Small intestine (tissue), 7 donors: ENCODE measurements at regions not wholly inside any gene's neighbourhood (a gene's known extent, or its start where the extent isn't known, plus 50 kb on each side); places are given as distances from the start of the nearest gene placed in this dataset.

Source experiments
- DNase-seq, 2 donors: peaks; one replicate each; pipeline versions ENCODE4 v3.0.0 to v3.0.0-alpha.2; 2013
- FAIRE-seq: peaks from 2 replicates; lab custom pipeline; 2012; peaks lifted over from hg19 to GRCh38; lab: Jason Lieb, UNC
- H3K27ac ChIP-seq, 3 donors: one replicate each; pipeline ENCODE4 v1.5.1; 2013; ENCODE audit warnings: low read length in 2 of 3, mild to moderate bottlenecking in 2 of 3, control low read depth in 1 of 3, inconsistent platforms in 1 of 3, low read depth in 1 of 3, moderate library complexity in 1 of 3
- H3K27me3 ChIP-seq, 3 donors: one replicate each; pipeline ENCODE4 v1.6.1; 2013; ENCODE audit warnings: low read length in 3 of 3, inconsistent platforms in 1 of 3; ENCODE audit not compliant: control insufficient read depth in 3 of 3, insufficient read depth in 3 of 3
- H3K36me3 ChIP-seq, 3 donors: one replicate each; pipeline ENCODE4 v1.6.1; 2013; ENCODE audit warnings: low read length in 3 of 3, inconsistent platforms in 1 of 3, low read depth in 1 of 3, mild to moderate bottlenecking in 1 of 3, moderate library complexity in 1 of 3; ENCODE audit not compliant: control insufficient read depth in 3 of 3, insufficient read depth in 2 of 3
- H3K4me1 ChIP-seq, 3 donors: one replicate each; pipeline ENCODE4 v1.6.1; 2013; ENCODE audit warnings: low read length in 2 of 3, inconsistent platforms in 1 of 3, low read depth in 1 of 3, mild to moderate bottlenecking in 1 of 3, moderate library complexity in 1 of 3; ENCODE audit not compliant: control insufficient read depth in 3 of 3, insufficient read depth in 2 of 3
- H3K4me3 ChIP-seq, 3 donors: one replicate each; pipeline ENCODE4 v1.5.1; 2013; ENCODE audit warnings: low read length in 3 of 3, control low read depth in 1 of 3, inconsistent platforms in 1 of 3, low read depth in 1 of 3, mild to moderate bottlenecking in 1 of 3, moderate library complexity in 1 of 3
- H3K9me3 ChIP-seq, 2 donors: one replicate each; pipeline ENCODE4 v1.6.1; 2013; ENCODE audit warnings: low read depth in 1 of 2, low read length in 1 of 2; ENCODE audit not compliant: control insufficient read depth in 2 of 2, insufficient read depth in 1 of 2
- WGBS, 3 donors: extraction: QIAGEN DNeasy Blood & Tissue Kit; methylation state at CpG; one replicate each; pipeline ENCODE4 v1.1.7; 2013; 5-methylcytosine and 5-hydroxymethylcytosine counted together
- donor health status: healthy with polysubstance abuse.
- donor health status: control.
- donor health status: control.
- donor health status: Bipolar disorder and iron deficiency.
- donor health status: healthy.

DNA sequence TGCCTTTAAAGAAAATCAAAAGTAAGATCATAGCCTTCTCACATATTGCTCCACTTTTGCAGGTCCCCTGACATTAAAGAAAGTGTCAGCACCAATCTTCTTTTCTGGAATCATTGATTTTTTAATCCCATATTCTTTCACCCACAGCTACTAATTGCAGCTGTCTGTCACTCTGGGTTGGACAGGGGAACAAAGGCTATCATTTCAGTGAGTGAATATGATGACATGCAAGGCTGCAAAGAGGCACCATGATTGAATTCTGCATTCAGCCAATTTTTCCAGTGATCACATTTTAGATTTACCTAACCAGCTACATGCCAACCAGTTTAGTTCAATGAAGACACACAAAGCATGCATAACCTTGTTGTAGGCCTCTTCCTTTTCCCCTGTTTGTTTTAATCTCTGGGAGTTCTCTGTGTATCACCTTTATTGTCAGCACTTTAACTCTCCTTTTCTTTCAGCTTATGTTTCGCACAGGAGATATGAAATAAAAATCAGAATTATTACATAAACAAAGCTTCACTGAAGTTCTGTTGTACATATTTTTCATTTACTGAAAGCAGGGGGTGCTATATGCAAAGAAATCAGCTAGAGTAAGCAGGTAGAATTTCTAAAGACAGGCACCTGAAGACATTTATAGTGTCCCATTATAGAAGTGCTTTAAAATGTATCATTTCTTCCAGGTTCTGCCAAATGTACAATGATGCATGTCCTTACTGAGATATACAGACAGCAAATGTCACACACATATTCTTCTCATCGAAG lies 584.8 kb downstream of the PLA2G4A start:
- H3K27ac ChIP-seq: no peak overlapping the region
- no peak for FAIRE-seq
- WGBS, 3 donors: 74 to 82% (median 79%) methylated on average over 2 of the region's 2 CpGs
- no peaks in the 10 kb centered on the region for H3K27me3 ChIP-seq
- no peak for DNase-seq
- no peaks in the 10 kb centered on the region for H3K4me1 ChIP-seq
- H3K9me3 ChIP-seq: no peaks in the 10 kb centered on the region
- H3K4me3 ChIP-seq: no peak overlapping the region
- no peaks in the 10 kb centered on the region for H3K36me3 ChIP-seq

DNA sequence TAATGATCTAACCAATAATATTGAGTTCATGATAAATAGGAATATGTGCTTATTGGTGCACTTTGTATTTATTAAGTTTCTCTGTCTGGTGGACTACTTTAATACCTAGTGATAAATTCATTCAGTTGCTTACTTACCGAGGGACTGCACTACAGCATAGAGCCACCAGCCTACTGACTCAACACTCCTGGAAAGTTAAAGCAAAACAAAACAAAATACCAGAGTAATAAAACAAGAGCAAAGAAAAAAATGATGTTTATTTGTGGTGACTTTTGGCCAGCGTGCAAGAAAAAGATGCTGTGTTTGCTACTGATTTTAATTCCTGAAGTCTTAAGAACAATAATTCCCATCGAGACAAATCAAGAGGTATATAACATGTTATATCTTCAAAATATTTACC lies 586.3 kb downstream of the PLA2G4A start:
- Histone ChIP-seq H3K9me3 (no peaks in the 10 kb centered on the region), H3K27me3 (no peaks in the 10 kb centered on the region), H3K4me1 (no peaks in the 10 kb centered on the region), H3K36me3 (no peaks in the 10 kb centered on the region), H3K4me3 (no peak overlapping the region), H3K27ac (no peak overlapping the region)
- 52 to 56% (median 53%) methylated on average over 3 of the region's 3 CpGs for WGBS, 3 donors
- DNase-seq: no peak
- no peak for FAIRE-seq

DNA sequence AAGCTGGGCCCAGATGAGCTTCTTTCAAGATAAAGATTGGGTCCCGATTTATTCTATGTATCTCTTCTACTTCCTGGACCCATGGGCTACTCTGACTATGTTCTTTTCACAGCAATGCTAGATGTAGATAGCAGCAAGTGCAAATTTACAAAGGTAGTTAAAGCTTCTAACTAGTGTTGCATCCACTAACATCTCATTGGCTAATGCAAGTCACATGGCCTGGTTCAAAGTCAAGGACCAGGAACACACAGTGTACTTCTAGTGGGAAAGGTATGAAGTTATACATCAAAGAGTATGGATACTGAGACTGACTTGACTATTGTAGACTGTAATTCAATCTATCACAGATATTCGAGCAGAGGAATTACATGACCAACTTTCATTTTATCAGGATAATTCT lies 588.8 kb downstream of the PLA2G4A start:
- Histone ChIP-seq H3K4me1 (no peaks in the 10 kb centered on the region), H3K36me3 (no peaks in the 10 kb centered on the region), H3K27me3 (no peaks in the 10 kb centered on the region), H3K4me3 (no peak overlapping the region), H3K9me3 (no peaks in the 10 kb centered on the region), H3K27ac (no peak overlapping the region)
- FAIRE-seq (no peak), DNase-seq (no peak)
- 56 to 73% (median 56%) methylated on average over 2 of the region's 2 CpGs for WGBS, 3 donors

DNA sequence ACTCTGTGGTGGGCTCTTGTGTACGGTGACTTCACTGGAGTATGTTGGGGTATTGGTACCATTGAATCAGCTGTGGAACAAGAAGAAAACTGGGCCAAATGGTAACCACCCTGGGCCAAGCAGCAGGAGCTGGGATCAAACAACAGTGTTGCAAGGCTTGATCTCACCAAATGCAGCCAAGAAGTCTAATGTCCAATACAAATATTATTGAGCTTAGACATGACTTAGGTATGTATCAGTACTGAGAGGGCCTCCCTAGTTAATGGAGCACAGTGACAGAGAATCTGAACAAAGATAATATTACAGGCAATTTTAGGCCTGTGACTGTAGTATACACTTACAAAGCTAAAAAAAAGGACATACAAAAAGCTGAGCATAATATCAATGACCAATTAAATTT lies 604.8 kb downstream of the PLA2G4A start:
- Histone ChIP-seq H3K27me3 (no peaks in the 10 kb centered on the region), H3K9me3 (no peaks in the 10 kb centered on the region), H3K36me3 (no peaks in the 10 kb centered on the region), H3K4me3 (no peak overlapping the region), H3K4me1 (no peaks in the 10 kb centered on the region), H3K27ac (no peak overlapping the region)
- WGBS, 3 donors: 90 to 100% (median 92%) methylated on average over 1 of the region's 1 CpG
- DNase-seq: no peak
- no peak for FAIRE-seq

DNA sequence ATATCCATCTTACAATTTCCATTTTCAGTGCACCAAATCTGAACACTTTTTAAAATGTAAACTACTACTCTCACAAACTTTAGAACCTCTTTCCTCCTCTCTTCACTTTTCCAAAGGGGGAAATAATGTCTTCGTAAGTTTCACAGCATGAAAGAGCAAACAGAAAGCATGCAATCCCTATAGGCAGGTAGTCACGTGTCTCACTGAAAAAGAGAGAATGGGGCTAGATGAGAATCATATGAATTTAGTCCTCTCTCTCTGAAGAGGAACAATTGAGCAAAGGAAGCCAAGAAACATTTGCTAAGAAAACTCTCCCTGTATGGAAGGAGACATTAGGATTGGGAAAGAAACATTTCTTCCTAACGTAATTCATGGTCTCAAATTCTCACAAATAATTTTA lies 613.9 kb downstream of the PLA2G4A start:
- DNase-seq (no peak), FAIRE-seq (no peak)
- 59 to 67% (median 61%) methylated on average over 3 of the region's 3 CpGs for WGBS, 3 donors
- no peaks in the 10 kb centered on the region for H3K36me3 ChIP-seq
- H3K27me3 ChIP-seq: no peaks in the 10 kb centered on the region
- no peaks in the 10 kb centered on the region for H3K4me1 ChIP-seq
- H3K4me3 ChIP-seq: no peak overlapping the region
- no peaks in the 10 kb centered on the region for H3K9me3 ChIP-seq
- H3K27ac ChIP-seq: no peak overlapping the region

- Histone ChIP-seq H3K9me3 (no peaks in the 10 kb centered on the region), H3K4me1 (no peaks in the 10 kb centered on the region), H3K4me3 (no peak overlapping the region), H3K27ac (no peak overlapping the region), H3K27me3 (no peaks in the 10 kb centered on the region), H3K36me3 (no peaks in the 10 kb centered on the region)
- DNase-seq (no peak), FAIRE-seq (no peak)
- WGBS, 3 donors: 83 to 89% (median 87%) methylated on average over 3 of the region's 3 CpGs
Observed at GRCh38 chr1:187443939-187444338, 615.2 kb downstream of the PLA2G4A start.

- H3K4me1 ChIP-seq: no peaks in the 10 kb centered on the region
- H3K36me3 ChIP-seq: no peaks in the 10 kb centered on the region
- H3K4me3 ChIP-seq: no peak overlapping the region
- no peak overlapping the region for H3K27ac ChIP-seq
- no peaks in the 10 kb centered on the region for H3K27me3 ChIP-seq
- FAIRE-seq (no peak), DNase-seq (no peak)
- no peaks in the 10 kb centered on the region for H3K9me3 ChIP-seq
- WGBS, 3 donors: 81 to 94% (median 87%) methylated on average over 2 of the region's 2 CpGs
Observed at GRCh38 chr1:187445066-187445465, 616.3 kb downstream of the PLA2G4A start.

DNA sequence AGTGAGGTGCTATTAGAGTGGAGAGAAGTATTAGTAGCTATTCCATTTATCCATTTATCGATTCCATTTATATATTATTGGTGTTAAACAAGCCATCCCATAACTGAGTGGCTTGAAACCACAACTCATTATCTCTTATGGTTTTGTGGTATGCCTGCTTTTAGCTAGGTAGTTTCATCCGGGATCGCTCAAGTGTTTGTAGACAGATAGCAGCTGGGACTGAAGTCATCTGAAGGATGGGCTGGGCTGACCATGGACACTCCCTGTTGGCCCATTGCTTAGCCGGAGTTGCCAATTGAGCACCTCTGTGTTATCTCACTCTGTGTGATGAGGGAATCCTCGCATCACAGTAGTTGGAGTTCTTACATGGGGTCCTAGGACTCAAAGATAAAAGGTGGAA lies 622.5 kb downstream of the PLA2G4A start:
- 81 to 84% (median 83%) methylated on average over 5 of the region's 5 CpGs for WGBS, 3 donors
- FAIRE-seq (no peak), DNase-seq (no peak)
- H3K27ac ChIP-seq: no peak overlapping the region
- no peaks in the 10 kb centered on the region for H3K27me3 ChIP-seq
- no peaks in the 10 kb centered on the region for H3K36me3 ChIP-seq
- no peaks in the 10 kb centered on the region for H3K4me1 ChIP-seq
- no peaks in the 10 kb centered on the region for H3K9me3 ChIP-seq
- H3K4me3 ChIP-seq: no peak overlapping the region

DNA sequence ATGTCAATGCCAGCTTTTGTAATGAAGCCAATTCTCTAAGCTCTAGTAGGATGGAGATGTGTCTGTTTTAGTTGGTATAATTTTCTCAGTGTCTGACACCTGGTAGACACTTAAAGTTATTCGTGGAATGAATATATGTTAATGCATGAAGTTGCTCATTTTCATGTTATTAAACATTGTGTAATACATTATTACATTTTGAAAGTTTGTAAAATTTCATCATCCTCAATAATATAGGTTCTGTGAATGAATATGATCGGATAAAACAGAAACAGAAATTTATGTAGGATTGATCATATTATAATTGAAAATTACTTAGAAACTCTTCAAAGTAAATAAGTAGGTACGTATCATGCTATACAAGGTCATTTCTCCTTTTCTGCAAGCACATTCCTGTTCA lies 625.3 kb downstream of the PLA2G4A start:
- Histone ChIP-seq H3K36me3 (no peaks in the 10 kb centered on the region), H3K9me3 (no peaks in the 10 kb centered on the region), H3K4me1 (no peaks in the 10 kb centered on the region), H3K27ac (no peak overlapping the region), H3K4me3 (no peak overlapping the region), H3K27me3 (no peaks in the 10 kb centered on the region)
- DNase-seq (no peak), FAIRE-seq (no peak)
- WGBS, 3 donors: 78 to 88% (median 86%) methylated on average over 3 of the region's 3 CpGs
